GM23338 (cell line): ENCODE measurements at regions not wholly inside any gene's neighbourhood (a gene's known extent, or its start where the extent isn't known, plus 50 kb on each side); places are given as distances from the start of the nearest gene placed in this dataset.

Source experiments
- ATAC-seq: fragments of 200-7000 bp; cut with Tn5 transposase; 3 replicates; pipeline ENCODE4 v1.9.1; 2020
- DNase-seq: peaks from one replicate; pipeline ENCODE4 v3.0.0-alpha.2; 2015; ENCODE audit warnings: low spot score
- H2AFZ ChIP-seq: fragments of 200-600 bp; sonication (generic); 2 replicates; pipeline ENCODE4 v1.8.0; 2016; ENCODE audit warnings: antibody characterized with exemption, mild to moderate bottlenecking, moderate library complexity
- H3F3A ChIP-seq: fragments of 200-600 bp; sonication (generic); replicated peaks from 2 replicates; pipeline ENCODE4 v1.8.0; 2017; ENCODE audit warnings: antibody characterized with exemption, mixed run types, low read depth
- H3K27ac ChIP-seq: fragments of 200-600 bp; sonication (generic); 2 replicates; pipeline ENCODE4 v1.6.1; 2016; ENCODE audit warnings: low read depth
- H3K27me3 ChIP-seq: fragments of 200-600 bp; sonication (generic); 2 replicates; pipeline ENCODE4 v1.8.0; 2016; ENCODE audit warnings: mild to moderate bottlenecking, mixed run types, moderate library complexity; ENCODE audit not compliant: insufficient read depth
- H3K36me3 ChIP-seq: fragments of 200-600 bp; sonication (generic); 2 replicates; pipeline ENCODE4 v1.8.0; 2016; ENCODE audit warnings: mild to moderate bottlenecking; ENCODE audit not compliant: insufficient read depth
- H3K4me1 ChIP-seq: fragments of 200-600 bp; sonication (generic); 2 replicates; pipeline ENCODE4 v1.8.0; 2016; ENCODE audit warnings: mild to moderate bottlenecking, moderate library complexity; ENCODE audit not compliant: insufficient read depth
- H3K4me2 ChIP-seq: fragments of 200-600 bp; sonication (generic); 2 replicates; pipeline ENCODE4 v1.7.1; 2017; ENCODE audit warnings: mixed run types
- H3K4me3 ChIP-seq: fragments of 200-600 bp; sonication (generic); 2 replicates; pipeline ENCODE4 v1.6.1; 2016; ENCODE audit warnings: mixed run types
- H3K79me2 ChIP-seq: fragments of 200-600 bp; sonication (generic); replicated peaks from 2 replicates; pipeline ENCODE4 v1.8.0; 2017; ENCODE audit warnings: mild to moderate bottlenecking; ENCODE audit not compliant: insufficient read depth
- H3K9me2 ChIP-seq: fragments of 200-600 bp; sonication (generic); 2 replicates; pipeline ENCODE4 v1.8.0; 2017; ENCODE audit not compliant: insufficient read depth
- H4K20me1 ChIP-seq: fragments of 200-600 bp; sonication (generic); replicated peaks from 2 replicates; pipeline ENCODE4 v1.8.0; 2017; ENCODE audit warnings: mild to moderate bottlenecking; ENCODE audit not compliant: insufficient read depth
- H3K27ac Mint-ChIP-seq: 2 replicates; pipeline ENCODE4 v1.8.0; 2020; ENCODE audit warnings: inconsistent platforms, mild to moderate bottlenecking, moderate library complexity, mixed read lengths
- H3K27me3 Mint-ChIP-seq: 3 replicates; pipeline ENCODE4 v1.8.0; 2022; ENCODE audit warnings: low read depth, mild to moderate bottlenecking, moderate library complexity, mixed read lengths, inconsistent platforms; ENCODE audit not compliant: insufficient read depth, poor library complexity
- H3K36me3 Mint-ChIP-seq: 3 replicates; pipeline ENCODE4 v1.8.0; 2021; ENCODE audit warnings: low read depth, mild to moderate bottlenecking, inconsistent platforms, moderate library complexity, mixed read lengths
- H3K4me1 Mint-ChIP-seq: 3 replicates; pipeline ENCODE4 v1.8.0; 2020; ENCODE audit warnings: mild to moderate bottlenecking, inconsistent platforms, mixed read lengths
- H3K4me3 Mint-ChIP-seq: 3 replicates; pipeline ENCODE4 v1.8.0; 2021; ENCODE audit warnings: moderate library complexity, mild to moderate bottlenecking, inconsistent platforms, mixed read lengths
- H3K9me3 Mint-ChIP-seq: 3 replicates; pipeline ENCODE4 v1.8.0; 2020; ENCODE audit warnings: moderate library complexity, mild to moderate bottlenecking, inconsistent platforms, mixed read lengths
- ETS1 ChIP-seq: IDR thresholded peaks from 2 replicates; pipeline ENCODE4 v1.6.1; 2016; ENCODE audit warnings: antibody characterized with exemption
- EZH2phosphoT487 ChIP-seq: fragments of 200-600 bp; sonication (generic); IDR thresholded peaks from one replicate; pipeline ENCODE4 v1.8.1; 2018; ENCODE audit warnings: antibody characterized with exemption; ENCODE audit not compliant: unreplicated experiment
- JUNB ChIP-seq: IDR thresholded peaks from one replicate; pipeline ENCODE4 v1.6.1; 2016; ENCODE audit warnings: antibody characterized with exemption; ENCODE audit not compliant: unreplicated experiment
- ZNF462 ChIP-seq: fragments of 250-450 bp; sonication (Bioruptor Pico); IDR thresholded peaks from 2 replicates; pipeline ENCODE4 v1.5.0; 2020; ENCODE audit warnings: mild to moderate bottlenecking, moderate library complexity

DNA sequence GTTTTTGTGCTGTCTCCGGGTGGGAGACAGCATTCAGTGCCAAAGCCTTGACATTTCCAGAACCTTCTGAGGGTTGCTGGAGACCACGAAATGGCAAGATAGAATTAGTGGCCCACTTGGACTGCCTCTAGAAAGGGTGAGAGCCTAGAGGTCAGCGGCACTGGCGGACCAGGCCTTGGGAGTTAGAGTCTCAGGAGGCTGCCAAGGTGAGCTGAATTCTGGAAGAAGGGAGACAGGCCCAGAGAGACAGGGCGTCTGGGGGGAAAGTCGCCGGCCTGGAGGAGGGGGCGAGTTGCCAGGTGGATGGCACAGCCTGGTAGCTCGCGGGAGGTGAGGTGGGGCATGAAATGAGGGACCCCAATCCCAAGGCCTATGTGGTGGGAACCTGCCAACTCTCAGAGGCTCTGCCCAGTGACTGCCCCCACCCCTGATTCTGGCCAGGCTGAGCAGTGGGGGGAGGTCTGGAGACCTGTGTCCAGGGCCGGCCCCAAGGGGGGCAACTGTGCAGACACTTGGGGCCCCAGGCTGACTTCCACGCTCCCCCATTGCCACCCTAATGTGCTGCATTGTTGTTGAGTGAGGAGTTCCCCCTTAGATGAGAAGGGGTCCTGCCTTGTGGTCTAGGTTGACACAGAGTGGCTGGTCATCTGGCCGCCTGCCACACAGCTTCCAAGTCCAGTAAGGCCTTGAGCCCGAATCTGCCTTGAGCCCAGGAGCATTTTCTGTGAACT lies 211.1 kb upstream of the CIBAR2 start:
- DNase-seq (no peak), ATAC-seq (no peak)
- Mint-ChIP-seq H3K27me3 (peaks cover 16% of the 10 kb centered on the region), H3K4me3 (no peak overlapping the region), H3K9me3 (peaks cover 3% of the 10 kb centered on the region; the same call in 1 of the 3 replicates), H3K4me1 (peaks cover 30% of the 10 kb centered on the region), H3K36me3 (peaks cover 7% of the 10 kb centered on the region; the same call in 2 of the 3 replicates), H3K27ac (0 out of 2 replicates have a peak overlapping the region, but pooled peaks have one; percentile 27)
- Histone ChIP-seq H3K79me2 (0 out of 2 replicates have a peak, but pooled peaks cover 13% of the 10 kb centered on the region), H3K27ac (no peak overlapping the region), H3F3A (peaks cover 6% of the 10 kb centered on the region; the same call in 1 of the 2 replicates), H3K27me3 (no peaks in the 10 kb centered on the region), H3K4me3 (no peak overlapping the region), H3K4me1 (peaks cover 22% of the 10 kb centered on the region), H2AFZ (no peak overlapping the region), H3K36me3 (no peaks in the 10 kb centered on the region), H3K9me2 (no peaks in the 10 kb centered on the region), H3K4me2 (no peak overlapping the region), H4K20me1 (no peaks in the 10 kb centered on the region)
- no peak for TF ChIP-seq ETS1

DNA sequence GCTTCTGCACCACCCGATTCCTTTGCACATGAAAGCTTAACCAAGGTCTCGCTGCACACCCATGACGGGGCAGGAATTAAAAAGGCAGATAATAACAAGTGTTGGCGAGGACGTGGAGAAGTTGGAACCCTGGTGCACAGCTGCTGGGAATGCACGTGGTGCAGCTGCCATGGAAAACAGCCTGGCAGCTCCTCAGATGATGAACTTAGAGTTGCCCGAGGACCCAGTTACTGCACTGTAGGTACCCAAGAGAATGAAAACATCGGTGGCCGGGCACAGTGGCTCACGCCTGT lies 211.6 kb upstream of the CIBAR2 start:
- Mint-ChIP-seq H3K9me3 (peaks cover 3% of the 10 kb centered on the region; the same call in 1 of the 3 replicates), H3K36me3 (peaks cover 7% of the 10 kb centered on the region; the same call in 2 of the 3 replicates), H3K27ac (no peak overlapping the region), H3K27me3 (peaks cover 17% of the 10 kb centered on the region), H3K4me3 (no peak overlapping the region), H3K4me1 (peaks cover 30% of the 10 kb centered on the region)
- Histone ChIP-seq H3K27ac (no peak overlapping the region), H3K4me1 (peaks cover 23% of the 10 kb centered on the region), H3K4me3 (no peak overlapping the region), H2AFZ (no peak overlapping the region), H3K9me2 (no peaks in the 10 kb centered on the region), H3F3A (peaks cover 6% of the 10 kb centered on the region; the same call in 1 of the 2 replicates), H3K27me3 (no peaks in the 10 kb centered on the region), H3K79me2 (0 out of 2 replicates have a peak, but pooled peaks cover 13% of the 10 kb centered on the region), H3K4me2 (no peak overlapping the region), H4K20me1 (no peaks in the 10 kb centered on the region), H3K36me3 (no peaks in the 10 kb centered on the region)
- DNase-seq, result no peak
- TF ChIP-seq ZNF462 (CRISPR knock-in tag), result no peak
- TF ChIP-seq JUNB, result no peak
- TF ChIP-seq EZH2phosphoT487, result no peak
- ATAC-seq, result no peak
